Naive thymus-derived CD4-positive, alpha-beta T cell (primary cell): ENCODE measurements at regions not wholly inside any gene's neighbourhood (a gene's known extent, or its start where the extent isn't known, plus 50 kb on each side); places are given as distances from the start of the nearest gene placed in this dataset.

Source experiments
- ATAC-seq: fragments of 150-1000 bp; cut with Tn5 transposase; 2 replicates; pipeline ENCODE4 v1.10.0; 2021; ENCODE audit warnings: mild to moderate bottlenecking, moderate library complexity
- CTCF ChIA-PET: fragments of 350-600 bp; sonication (Branson Sonifier 250); formaldehyde crosslinking; loops from one replicate; lab custom pipeline; 2021; ENCODE audit warnings: antibody characterized with exemption; lab: Charles Lee
- POLR2A ChIA-PET: fragments of 350-600 bp; sonication (Branson Sonifier 250); formaldehyde crosslinking; loops from one replicate; lab custom pipeline; 2021; ENCODE audit warnings: antibody characterized with exemption, inconsistent platforms; lab: Charles Lee
- DNase-seq, 9 donors: peaks; one replicate each; pipeline versions ENCODE4 v3.0.0 to v3.0.0-alpha.2; 2020 to 2022; ENCODE audit warnings: mixed read lengths in 1 of 9
- H3K27ac ChIP-seq: one replicate; pipeline ENCODE4 v1.7.0; 2013; ENCODE audit warnings: mild to moderate bottlenecking, low read depth, low read length, moderate library complexity
- H3K27me3 ChIP-seq, 2 donors: one replicate each; pipeline ENCODE4 v1.7.0; 2013; ENCODE audit warnings: low read length in 2 of 2, mild to moderate bottlenecking in 2 of 2, moderate library complexity in 2 of 2; ENCODE audit not compliant: control insufficient read depth in 2 of 2, insufficient read depth in 2 of 2
- H3K36me3 ChIP-seq, 3 experiments: 1 replicate in 2 of 3; 2 replicates in 1 of 3; pipeline ENCODE4 v1.7.0; 2013; ENCODE audit warnings: low read length in 3 of 3, mild to moderate bottlenecking in 3 of 3, moderate library complexity in 1 of 3; ENCODE audit not compliant: insufficient read depth in 3 of 3, control insufficient read depth in 2 of 3
- H3K4me1 ChIP-seq, 2 donors: one replicate each; pipeline ENCODE4 v1.7.0; 2013; ENCODE audit warnings: low read length in 2 of 2, mild to moderate bottlenecking in 2 of 2, moderate library complexity in 1 of 2; ENCODE audit not compliant: control insufficient read depth in 2 of 2, insufficient read depth in 2 of 2
- H3K4me3 ChIP-seq: 2 replicates; pipeline ENCODE4 v1.7.0; 2013; ENCODE audit warnings: mild to moderate bottlenecking, low read length
- H3K9me3 ChIP-seq, 3 experiments: 1 replicate in 2 of 3; 2 replicates in 1 of 3; pipeline ENCODE4 v1.7.0; 2013; ENCODE audit warnings: low read length in 3 of 3; ENCODE audit not compliant: control insufficient read depth in 2 of 3
- H3K27ac Mint-ChIP-seq, 9 donors: one replicate each; pipeline ENCODE4 v1.8.0; 2020 to 2022; ENCODE audit warnings: mixed read lengths in 9 of 9, mild to moderate bottlenecking in 8 of 9, moderate library complexity in 5 of 9, inconsistent platforms in 2 of 9
- H3K27me3 Mint-ChIP-seq, 5 donors: one replicate each; pipeline ENCODE4 v1.8.0; 2021 to 2022; ENCODE audit warnings: mixed read lengths in 5 of 5, mild to moderate bottlenecking in 1 of 5
- H3K36me3 Mint-ChIP-seq, 5 donors: one replicate each; pipeline ENCODE4 v1.8.0; 2020 to 2022; ENCODE audit warnings: mixed read lengths in 5 of 5, mild to moderate bottlenecking in 3 of 5, inconsistent platforms in 1 of 5
- H3K4me1 Mint-ChIP-seq, 7 donors: one replicate each; pipeline ENCODE4 v1.8.0; 2020 to 2022; ENCODE audit warnings: mixed read lengths in 7 of 7, mild to moderate bottlenecking in 3 of 7, inconsistent platforms in 1 of 7
- H3K4me3 Mint-ChIP-seq, 10 donors: one replicate each; pipeline ENCODE4 v1.8.0; 2020 to 2022; ENCODE audit warnings: mild to moderate bottlenecking in 10 of 10, mixed read lengths in 10 of 10, moderate library complexity in 6 of 10, inconsistent platforms in 2 of 10
- H3K9me3 Mint-ChIP-seq, 11 donors: one replicate each; pipeline ENCODE4 v1.8.0; 2020 to 2022; ENCODE audit warnings: mixed read lengths in 11 of 11, mild to moderate bottlenecking in 4 of 11, inconsistent platforms in 1 of 11, moderate library complexity in 1 of 11
- intact Hi-C, 2 donors: fragments of 100-400 bp; cut with micrococcal nuclease; formaldehyde crosslinking; loops; one replicate each; pipeline ENCODE4 v1.15.1; 2023

DNA sequence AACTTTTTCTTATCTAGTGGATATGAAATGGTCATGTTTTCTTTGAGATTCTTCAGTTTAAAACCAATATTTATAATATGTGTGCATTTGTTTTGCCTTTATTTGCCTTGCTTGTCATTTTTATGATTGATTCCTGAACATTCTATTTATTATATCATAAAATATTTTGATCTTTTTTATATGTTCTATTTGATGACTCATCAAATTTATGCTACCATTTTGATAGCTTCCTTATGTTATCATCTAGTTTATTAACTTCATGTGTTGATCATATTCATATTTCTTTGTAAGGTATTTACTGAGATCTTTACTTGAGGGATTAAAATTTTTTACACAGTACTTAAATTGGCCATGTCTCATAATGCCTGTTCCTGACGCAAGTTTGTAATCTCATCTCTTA lies 1650.0 kb downstream of the AMY1C start:
- no peaks in the 10 kb centered on the region for H3K4me1 ChIP-seq

DNA sequence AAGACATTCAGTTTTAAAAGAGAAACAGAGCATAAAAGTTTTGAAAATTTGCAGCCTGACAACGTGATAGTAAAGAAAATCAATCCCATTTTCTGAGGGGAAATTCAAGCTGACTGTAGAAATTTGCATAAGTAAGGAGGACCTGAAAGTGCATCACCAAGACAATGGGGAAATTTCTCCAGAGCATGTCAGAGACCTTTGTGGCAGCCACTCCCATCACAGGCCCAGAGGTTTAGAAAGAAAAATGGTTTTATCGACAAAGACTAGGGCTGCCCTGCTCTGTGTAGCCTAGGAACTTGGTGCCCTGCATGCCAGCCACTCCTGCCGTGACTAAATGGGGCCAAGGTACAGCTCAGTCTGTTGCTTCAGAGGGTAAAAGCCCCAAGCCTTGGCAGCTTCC lies 1640.2 kb upstream of the PRMT6 start:
- H3K27ac Mint-ChIP-seq: no peak overlapping the region
- H3K27me3 Mint-ChIP-seq: no peaks in the 10 kb centered on the region
- ChIA-PET CTCF (no interaction called here), POLR2A (no interaction called here)
- H3K4me1 Mint-ChIP-seq: no peaks in the 10 kb centered on the region
- H3K9me3 Mint-ChIP-seq: peaks cover 5 to 50% (median 12%) of the 10 kb centered on the region in 11 donors
- DNase-seq: no peak
- intact Hi-C loops: no loop called here
- no peak overlapping the region for H3K27ac ChIP-seq
- no peaks in the 10 kb centered on the region for H3K27me3 ChIP-seq
- no peak overlapping the region for H3K4me3 Mint-ChIP-seq
- no peak overlapping the region for H3K4me3 ChIP-seq
- no peaks in the 10 kb centered on the region for H3K9me3 ChIP-seq
- no peaks in the 10 kb centered on the region for H3K4me1 ChIP-seq
- H3K36me3 ChIP-seq: no peaks in the 10 kb centered on the region
- no peak for ATAC-seq
- peaks cover 0 to 6% (median 0%) of the 10 kb centered on the region in 5 donors for H3K36me3 Mint-ChIP-seq

More for the DNA sequence above, 1650.0 kb downstream of the AMY1C start:
- no peak for DNase-seq
- ATAC-seq: no peak
- no peak overlapping the region for H3K4me3 ChIP-seq
- H3K9me3 ChIP-seq: peaks cover 0 to 6% (median 0%) of the 10 kb centered on the region in 3 experiments
- H3K4me3 Mint-ChIP-seq: no peak overlapping the region
- intact Hi-C loops: no loop called here
- CTCF ChIA-PET: no interaction called here
- no peaks in the 10 kb centered on the region for H3K4me1 Mint-ChIP-seq
- H3K9me3 Mint-ChIP-seq: peaks cover 0 to 15% (median 6%) of the 10 kb centered on the region in 11 donors
- POLR2A ChIA-PET: no interaction called here
- no peaks in the 10 kb centered on the region for H3K27me3 ChIP-seq
- no peaks in the 10 kb centered on the region for H3K27me3 Mint-ChIP-seq
- H3K27ac Mint-ChIP-seq: no peak overlapping the region
- H3K36me3 ChIP-seq: no peaks in the 10 kb centered on the region
- H3K36me3 Mint-ChIP-seq: no peaks in the 10 kb centered on the region
- H3K27ac ChIP-seq: no peak overlapping the region

DNA sequence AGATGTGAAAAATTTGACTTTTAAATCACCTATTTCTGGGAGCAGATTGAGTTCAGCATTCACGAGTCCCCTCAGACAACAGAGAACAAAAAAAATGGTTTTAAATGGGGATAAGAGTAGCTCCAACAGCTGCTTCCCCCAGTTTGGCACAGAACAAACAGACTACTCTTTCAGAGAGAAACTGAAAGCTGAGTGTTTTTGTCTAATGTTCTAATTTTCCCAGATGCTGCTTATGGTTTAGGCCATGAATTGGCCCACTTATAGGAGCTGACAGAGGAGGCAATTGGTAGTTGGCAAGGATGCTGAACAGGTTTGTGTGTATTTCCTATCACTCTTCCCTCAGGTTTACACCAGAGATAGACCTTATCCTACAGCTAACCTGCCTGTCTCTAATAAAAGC lies 1637.4 kb upstream of the PRMT6 start:
- H3K4me1 ChIP-seq: no peaks in the 10 kb centered on the region
- H3K9me3 Mint-ChIP-seq: peaks cover 0 to 39% (median 9%) of the 10 kb centered on the region in 11 donors
- DNase-seq (no peak), ATAC-seq (no peak)
- H3K27ac Mint-ChIP-seq: no peak overlapping the region
- H3K36me3 ChIP-seq: no peaks in the 10 kb centered on the region
- no peaks in the 10 kb centered on the region for H3K27me3 ChIP-seq
- no peak overlapping the region for H3K27ac ChIP-seq
- H3K27me3 Mint-ChIP-seq: no peaks in the 10 kb centered on the region
- no peak overlapping the region for H3K4me3 Mint-ChIP-seq
- no peaks in the 10 kb centered on the region for H3K4me1 Mint-ChIP-seq
- CTCF ChIA-PET: no interaction called here
- no peak overlapping the region for H3K4me3 ChIP-seq
- no peaks in the 10 kb centered on the region for H3K9me3 ChIP-seq
- POLR2A ChIA-PET: no interaction called here
- H3K36me3 Mint-ChIP-seq: peaks cover 0 to 6% (median 0%) of the 10 kb centered on the region in 5 donors
- intact Hi-C loops: no loop called here

DNA sequence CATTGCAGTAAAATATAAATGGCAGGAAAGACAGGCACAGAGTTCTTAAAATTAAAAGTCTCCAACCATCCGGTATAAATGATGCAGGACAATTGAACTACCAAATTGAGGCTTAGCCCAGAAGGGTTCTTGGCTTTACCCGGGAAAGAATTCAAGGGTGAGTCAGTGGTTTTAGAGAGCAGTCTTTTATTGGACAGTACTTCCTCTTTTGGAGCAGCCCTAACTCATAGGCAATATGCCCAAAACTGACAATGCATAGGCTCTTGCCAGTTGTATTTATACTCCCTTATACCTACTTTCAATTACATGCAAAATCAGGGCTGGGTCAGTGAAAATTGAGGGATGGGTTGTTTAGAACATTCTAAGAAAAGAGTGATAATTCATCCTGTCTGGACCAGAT lies 1628.9 kb upstream of the PRMT6 start:
- ChIA-PET POLR2A (no interaction called here), CTCF (no interaction called here)
- intact Hi-C loops: no loop called here
- Mint-ChIP-seq H3K4me3 (no peak overlapping the region), H3K27ac (no peak overlapping the region), H3K36me3 (no peaks in the 10 kb centered on the region), H3K4me1 (no peaks in the 10 kb centered on the region), H3K27me3 (no peaks in the 10 kb centered on the region), H3K9me3 (peaks cover 0 to 5% (median 0%) of the 10 kb centered on the region in 11 donors)
- no peaks in the 10 kb centered on the region for H3K36me3 ChIP-seq
- no peak for DNase-seq
- H3K4me3 ChIP-seq: no peak overlapping the region
- no peak for ATAC-seq
- no peaks in the 10 kb centered on the region for H3K4me1 ChIP-seq
- H3K27me3 ChIP-seq: no peaks in the 10 kb centered on the region
- no peak overlapping the region for H3K27ac ChIP-seq
- no peaks in the 10 kb centered on the region for H3K9me3 ChIP-seq

GRCh38 chr1:105436589-105437259 lies 1619.8 kb upstream of the PRMT6 start:
- ChIA-PET POLR2A (no interaction called here), CTCF (no interaction called here)
- Mint-ChIP-seq H3K4me1 (no peaks in the 10 kb centered on the region), H3K27me3 (no peaks in the 10 kb centered on the region), H3K27ac (no peak overlapping the region), H3K4me3 (no peak overlapping the region), H3K9me3 (peaks cover 0 to 27% (median 10%) of the 10 kb centered on the region in 11 donors), H3K36me3 (no peaks in the 10 kb centered on the region)
- Histone ChIP-seq H3K27ac (no peak overlapping the region), H3K9me3 (no peaks in the 10 kb centered on the region), H3K27me3 (no peaks in the 10 kb centered on the region), H3K4me1 (no peaks in the 10 kb centered on the region), H3K36me3 (no peaks in the 10 kb centered on the region), H3K4me3 (no peak overlapping the region)
- intact Hi-C loops: no loop called here
- DNase-seq (no peak), ATAC-seq (no peak)

DNA sequence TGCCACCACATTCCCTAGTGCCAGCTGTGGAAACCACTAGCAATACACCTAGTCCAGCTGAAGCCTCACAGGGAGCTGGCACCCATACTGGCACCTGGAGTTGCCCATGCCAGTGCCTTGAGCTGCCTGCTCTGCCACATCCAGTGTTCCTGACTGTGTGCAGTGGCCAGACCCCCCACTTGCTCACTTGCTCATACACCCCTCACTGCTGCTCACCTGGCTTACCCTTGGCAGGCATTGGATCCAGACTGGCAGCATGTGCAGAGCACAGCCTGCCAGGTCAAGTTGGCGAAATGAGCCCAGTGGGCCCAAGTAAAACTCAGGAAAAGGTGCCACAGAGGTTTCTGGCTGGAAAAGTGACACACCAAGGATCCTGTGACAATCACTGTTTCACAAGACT lies 1618.6 kb upstream of the PRMT6 start:
- ATAC-seq: no peak
- no peak overlapping the region for H3K4me3 Mint-ChIP-seq
- H3K36me3 Mint-ChIP-seq: no peaks in the 10 kb centered on the region

DNA sequence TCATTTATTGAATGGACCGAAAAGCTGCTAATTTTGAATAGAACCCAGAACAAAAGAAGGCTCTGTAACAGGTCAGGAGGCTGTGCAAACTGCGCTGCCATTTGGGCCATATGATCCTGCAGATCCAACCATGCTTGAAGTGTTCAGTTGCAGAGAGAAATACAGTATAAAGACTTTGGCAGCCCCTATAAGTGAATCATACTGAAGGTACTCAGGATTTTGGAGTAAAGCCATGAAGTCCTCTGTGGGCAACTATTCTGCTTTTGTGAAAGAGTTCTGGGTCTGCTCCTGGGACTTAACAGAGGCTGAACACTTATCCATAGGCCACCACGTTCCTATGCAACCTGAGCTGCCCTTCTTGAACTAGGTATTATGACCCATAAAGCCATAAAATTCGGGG lies 1613.6 kb upstream of the PRMT6 start:
- intact Hi-C loops: no loop called here
- ChIA-PET CTCF (no interaction called here), POLR2A (no interaction called here)
- peaks cover 4 to 25% (median 11%) of the 10 kb centered on the region in 11 donors for H3K9me3 Mint-ChIP-seq
- no peak for DNase-seq
- ATAC-seq: no peak
- H3K27ac Mint-ChIP-seq: no peak overlapping the region
- no peaks in the 10 kb centered on the region for H3K9me3 ChIP-seq
- no peak overlapping the region for H3K27ac ChIP-seq
- H3K4me1 Mint-ChIP-seq: no peaks in the 10 kb centered on the region
- no peak overlapping the region for H3K4me3 Mint-ChIP-seq
- no peak overlapping the region for H3K4me3 ChIP-seq
- H3K27me3 Mint-ChIP-seq: no peaks in the 10 kb centered on the region
- no peaks in the 10 kb centered on the region for H3K36me3 Mint-ChIP-seq
- no peaks in the 10 kb centered on the region for H3K4me1 ChIP-seq
- H3K27me3 ChIP-seq: no peaks in the 10 kb centered on the region
- no peaks in the 10 kb centered on the region for H3K36me3 ChIP-seq

More for the DNA sequence above, 1618.6 kb upstream of the PRMT6 start:
- intact Hi-C loops: no loop called here
- DNase-seq: no peak
- Histone ChIP-seq H3K4me1 (no peaks in the 10 kb centered on the region), H3K9me3 (no peaks in the 10 kb centered on the region), H3K27me3 (no peaks in the 10 kb centered on the region), H3K36me3 (no peaks in the 10 kb centered on the region), H3K4me3 (no peak overlapping the region), H3K27ac (no peak overlapping the region)
- Mint-ChIP-seq H3K4me1 (no peaks in the 10 kb centered on the region), H3K27ac (no peak overlapping the region), H3K27me3 (no peaks in the 10 kb centered on the region), H3K9me3 (peaks cover 2 to 28% (median 10%) of the 10 kb centered on the region in 11 donors)
- CTCF ChIA-PET: no interaction called here
- POLR2A ChIA-PET: no interaction called here
